IPS-NIHi7 (cell line): ENCODE measurements at regions not wholly inside any gene's neighbourhood (a gene's known extent, or its start where the extent isn't known, plus 50 kb on each side); places are given as distances from the start of the nearest gene placed in this dataset.
A peak's percentile ranks its signal among the peaks of the same experiment; 100 is the strongest.
"Not testable (repeated sequence)": the region's sequence is repeated elsewhere in the genome, so short reads cannot be mapped to it uniquely, and the experiment has no call there.

Experiments
- DNase-seq: peaks from one replicate; pipeline ENCODE4 v3.0.0; 2012; ENCODE audit warnings: mixed read lengths; ENCODE audit errors: extremely low spot score

GRCh38 chr5:15021266-15022046, 149.9 kb upstream of the ANKH start:
- DNase-seq = peak; percentile 21

- DNase-seq = no peak
Observed at GRCh38 chr5:15020736-15021135, 149.2 kb upstream of the ANKH start.

- no peak for DNase-seq
Observed at GRCh38 chr5:15014809-15015208, 143.2 kb upstream of the ANKH start.

- DNase-seq = peak; percentile 49
Observed at GRCh38 chr5:15013654-15014463, 142.3 kb upstream of the ANKH start.

GRCh38 chr5:15012061-15012460, 140.5 kb upstream of the ANKH start:
- no peak for DNase-seq

- no peak for DNase-seq
Observed at GRCh38 chr5:15010936-15011335, 139.4 kb upstream of the ANKH start.

- no peak for DNase-seq
Observed at GRCh38 chr5:15009420-15009819, 137.8 kb upstream of the ANKH start.

- no peak for DNase-seq
Observed at GRCh38 chr5:15008921-15009320, 137.3 kb upstream of the ANKH start.

- DNase-seq = peak; percentile 33
Observed at GRCh38 chr5:15008476-15008875, 136.9 kb upstream of the ANKH start.

GRCh38 chr5:15007646-15008045, 136.1 kb upstream of the ANKH start:
- DNase-seq = no peak

- no peak for DNase-seq
Observed at GRCh38 chr5:15004506-15004905, 132.9 kb upstream of the ANKH start.

- peak; percentile 79 for DNase-seq
Observed at GRCh38 chr5:15003511-15003920, 131.9 kb upstream of the ANKH start.

GRCh38 chr5:15002791-15003190, 131.2 kb upstream of the ANKH start:
- no peak for DNase-seq

GRCh38 chr5:15002173-15002572, 130.6 kb upstream of the ANKH start:
- DNase-seq = no peak

- no peak for DNase-seq
Observed at GRCh38 chr5:15001517-15001916, 129.9 kb upstream of the ANKH start.

GRCh38 chr5:14998491-14998890, 126.9 kb upstream of the ANKH start:
- DNase-seq = no peak

GRCh38 chr5:14996997-14997396, 125.4 kb upstream of the ANKH start:
- no peak for DNase-seq

- no peak for DNase-seq
Observed at GRCh38 chr5:14995229-14995628, 123.7 kb upstream of the ANKH start.

- DNase-seq = not testable (repeated sequence)
Observed at GRCh38 chr5:14993459-14994133, 122.0 kb upstream of the ANKH start.

GRCh38 chr5:14992751-14993458, 121.3 kb upstream of the ANKH start:
- not testable (repeated sequence) for DNase-seq

- no peak for DNase-seq
Observed at GRCh38 chr5:14988223-14988622, 116.6 kb upstream of the ANKH start.

- no peak for DNase-seq
Observed at GRCh38 chr5:14986413-14986812, 114.8 kb upstream of the ANKH start.
